ENCODE measurements at regions not wholly inside any gene's neighbourhood (a gene's known extent, or its start where the extent isn't known, plus 50 kb on each side); places are given as distances from the start of the nearest gene placed in this dataset.
"Not testable (repeated sequence)": the region's sequence is repeated elsewhere in the genome, so short reads cannot be mapped to it uniquely, and the experiment has no call there.

- DNase-seq: no peak
Measured at GRCh38 chr12:28693565-28694219, 455.4 kb upstream of the FAR2 start.

GRCh38 chr12:28698553-28698952 is 450.5 kb upstream of the FAR2 start:
- no peak for DNase-seq

GRCh38 chr12:28699029-28699428 is 450.0 kb upstream of the FAR2 start:
- DNase-seq: no peak

- DNase-seq: no peak
Measured at GRCh38 chr12:28700161-28700560, 448.9 kb upstream of the FAR2 start.

- peak; percentile 41 for DNase-seq
Measured at GRCh38 chr12:28704477-28705169, 444.5 kb upstream of the FAR2 start.

GRCh38 chr12:28708918-28709371 is 440.1 kb upstream of the FAR2 start:
- DNase-seq: peak; percentile 90

GRCh38 chr12:28709986-28710685 is 438.9 kb upstream of the FAR2 start:
- DNase-seq: peak; percentile 24

- peak; percentile 93 for DNase-seq
Measured at GRCh38 chr12:28710882-28711281, 438.2 kb upstream of the FAR2 start.

GRCh38 chr12:28711421-28711820 is 437.7 kb upstream of the FAR2 start:
- DNase-seq: no peak

- peak; percentile 18 for DNase-seq
Measured at GRCh38 chr12:28742791-28743190, 406.3 kb upstream of the FAR2 start.

GRCh38 chr12:28746734-28747325 is 402.2 kb upstream of the FAR2 start:
- DNase-seq: no peak

- no peak for DNase-seq
Measured at GRCh38 chr12:28750946-28751685, 398.0 kb upstream of the FAR2 start.

GRCh38 chr12:28755027-28755426 is 394.1 kb upstream of the FAR2 start:
- no peak for DNase-seq

GRCh38 chr12:28759333-28759732 is 389.7 kb upstream of the FAR2 start:
- DNase-seq: no peak

GRCh38 chr12:28760040-28760903 is 388.8 kb upstream of the FAR2 start:
- not testable (repeated sequence) for DNase-seq

GRCh38 chr12:28761897-28762296 is 387.2 kb upstream of the FAR2 start:
- DNase-seq: not testable (repeated sequence)

- DNase-seq: no peak
Measured at GRCh38 chr12:28766398-28766797, 382.7 kb upstream of the FAR2 start.

- no peak for DNase-seq
Measured at GRCh38 chr12:28767836-28768348, 381.2 kb upstream of the FAR2 start.

GRCh38 chr12:28770322-28770721 is 378.8 kb upstream of the FAR2 start:
- no peak for DNase-seq

GRCh38 chr12:28771968-28772367 is 377.1 kb upstream of the FAR2 start:
- DNase-seq: no peak

GRCh38 chr12:28775556-28775955 is 373.5 kb upstream of the FAR2 start:
- DNase-seq: no peak

- DNase-seq: no peak
Measured at GRCh38 chr12:28776220-28776619, 372.9 kb upstream of the FAR2 start.

Data from fibroblast of skin of right quadriceps (primary cell).